Calu3 (cell line): ENCODE measurements at regions not wholly inside any gene's neighbourhood (a gene's known extent, or its start where the extent isn't known, plus 50 kb on each side); places are given as distances from the start of the nearest gene placed in this dataset.

Experiments used
- BruUV-seq: library from RNA; stranded (reverse); fragments of 400-500 nt; replicated peaks from 2 replicates; lab custom pipeline; 2021; lab: Mats Ljungman, UMichigan
- CTCF ChIA-PET: fragments of 300-600 bp; sonication (Branson Sonifier 250); formaldehyde crosslinking; loops from one replicate; lab custom pipeline; 2022; ENCODE audit warnings: antibody characterized with exemption; lab: Charles Lee
- DNase-seq: peaks from one replicate; pipeline ENCODE4 v3.0.0; 2022
- H3K27ac Mint-ChIP-seq: one replicate; pipeline ENCODE4 v1.8.0; 2022; ENCODE audit warnings: mixed read lengths; ENCODE audit not compliant: unreplicated experiment
- H3K27me3 Mint-ChIP-seq: one replicate; pipeline ENCODE4 v1.8.0; 2022; ENCODE audit warnings: mixed read lengths; ENCODE audit not compliant: unreplicated experiment
- H3K36me3 Mint-ChIP-seq: one replicate; pipeline ENCODE4 v1.8.0; 2022; ENCODE audit warnings: mild to moderate bottlenecking, moderate library complexity, mixed read lengths; ENCODE audit not compliant: insufficient read depth, unreplicated experiment
- H3K4me1 Mint-ChIP-seq: one replicate; pipeline ENCODE4 v1.8.0; 2022; ENCODE audit warnings: mild to moderate bottlenecking, low read depth, mixed read lengths; ENCODE audit not compliant: unreplicated experiment
- H3K4me3 Mint-ChIP-seq: one replicate; pipeline ENCODE4 v1.8.0; 2022; ENCODE audit warnings: mild to moderate bottlenecking, low read depth, moderate library complexity, mixed read lengths; ENCODE audit not compliant: unreplicated experiment
- H3K9me3 Mint-ChIP-seq: one replicate; pipeline ENCODE4 v1.8.0; 2022; ENCODE audit warnings: low read depth, mixed read lengths; ENCODE audit not compliant: unreplicated experiment
- intact Hi-C: fragments of 100-400 bp; cut with micrococcal nuclease; formaldehyde crosslinking; loops from one replicate; pipeline ENCODE4 v1.10.0; 2022; ENCODE audit not compliant: unreplicated experiment
- TF ChIP-seq, protein P1 (sequence below): fragments of 200-600 bp; IDR thresholded peaks from one replicate; pipeline ENCODE4 v1.8.0; 2022; ENCODE audit warnings: antibody characterized with exemption; ENCODE audit not compliant: unreplicated experiment

- intact Hi-C loops: no loop called here
These were observed 265.9 kb upstream of the KLF14 start for GRCh38 chr7:130999926-131000325.

GRCh38 chr7:131000389-131000788 is 266.4 kb upstream of the KLF14 start:
- no peaks in the 10 kb centered on the region for H3K27me3 Mint-ChIP-seq

More at GRCh38 chr7:130999926-131000325, 265.9 kb upstream of the KLF14 start:
- Mint-ChIP-seq H3K27me3 (no peaks in the 10 kb centered on the region), H3K4me3 (no peak overlapping the region), H3K9me3 (no peaks in the 10 kb centered on the region), H3K36me3 (peaks cover 17% of the 10 kb centered on the region), H3K27ac (no peak overlapping the region), H3K4me1 (peaks cover 55% of the 10 kb centered on the region)
- no peak for DNase-seq
- BruUV-seq: no TSS peak
- TF ChIP-seq, protein P1, sequence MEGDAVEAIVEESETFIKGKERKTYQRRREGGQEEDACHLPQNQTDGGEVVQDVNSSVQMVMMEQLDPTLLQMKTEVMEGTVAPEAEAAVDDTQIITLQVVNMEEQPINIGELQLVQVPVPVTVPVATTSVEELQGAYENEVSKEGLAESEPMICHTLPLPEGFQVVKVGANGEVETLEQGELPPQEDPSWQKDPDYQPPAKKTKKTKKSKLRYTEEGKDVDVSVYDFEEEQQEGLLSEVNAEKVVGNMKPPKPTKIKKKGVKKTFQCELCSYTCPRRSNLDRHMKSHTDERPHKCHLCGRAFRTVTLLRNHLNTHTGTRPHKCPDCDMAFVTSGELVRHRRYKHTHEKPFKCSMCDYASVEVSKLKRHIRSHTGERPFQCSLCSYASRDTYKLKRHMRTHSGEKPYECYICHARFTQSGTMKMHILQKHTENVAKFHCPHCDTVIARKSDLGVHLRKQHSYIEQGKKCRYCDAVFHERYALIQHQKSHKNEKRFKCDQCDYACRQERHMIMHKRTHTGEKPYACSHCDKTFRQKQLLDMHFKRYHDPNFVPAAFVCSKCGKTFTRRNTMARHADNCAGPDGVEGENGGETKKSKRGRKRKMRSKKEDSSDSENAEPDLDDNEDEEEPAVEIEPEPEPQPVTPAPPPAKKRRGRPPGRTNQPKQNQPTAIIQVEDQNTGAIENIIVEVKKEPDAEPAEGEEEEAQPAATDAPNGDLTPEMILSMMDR: no peak
- CTCF ChIA-PET: interaction anchor here (1.0 kb wide), 1 partner anchor 18 kb away, joined by 3 read pairs; no protein-coding TSS in a partner anchor

DNA sequence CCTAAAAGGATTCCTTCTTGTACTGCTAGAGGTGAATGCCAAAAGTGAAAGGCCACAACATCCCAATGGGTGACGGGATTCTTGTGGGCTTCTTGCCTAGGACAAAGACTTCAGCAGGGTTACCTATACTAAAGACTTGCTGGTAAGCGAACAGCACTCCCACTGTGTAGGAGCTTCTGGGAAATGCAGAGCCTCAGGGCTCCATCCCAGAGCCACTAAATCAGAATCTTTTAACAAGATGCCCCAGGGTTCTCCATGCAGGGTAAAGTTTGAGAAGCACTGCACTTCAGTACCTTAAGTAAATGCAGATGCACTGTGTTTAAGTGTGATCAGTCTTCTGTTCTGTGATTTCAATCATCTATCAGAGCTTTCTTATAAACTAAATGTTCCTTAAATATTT is 266.9 kb upstream of the KLF14 start:
- CTCF ChIA-PET: interaction anchor here (0.7 kb wide), 1 partner anchor 106 kb away, joined by 3 read pairs; no protein-coding TSS in a partner anchor
- peaks cover 2% of the 10 kb centered on the region for H3K9me3 Mint-ChIP-seq
- H3K27me3 Mint-ChIP-seq: no peaks in the 10 kb centered on the region
- H3K4me3 Mint-ChIP-seq: no peak overlapping the region
- peaks cover 55% of the 10 kb centered on the region for H3K4me1 Mint-ChIP-seq
- no peak overlapping the region for H3K27ac Mint-ChIP-seq
- H3K36me3 Mint-ChIP-seq: peaks cover 17% of the 10 kb centered on the region
- TF ChIP-seq, protein P1: no peak
- no peak for DNase-seq
- BruUV-seq: no TSS peak
- intact Hi-C loops: no loop called here

More at GRCh38 chr7:131000389-131000788, 266.4 kb upstream of the KLF14 start:
- Mint-ChIP-seq H3K9me3 (no peaks in the 10 kb centered on the region), H3K4me3 (no peak overlapping the region), H3K36me3 (peaks cover 17% of the 10 kb centered on the region), H3K4me1 (peaks cover 55% of the 10 kb centered on the region), H3K27ac (no peak overlapping the region)
- TF ChIP-seq, protein P1: no peak
- intact Hi-C loops: no loop called here
- CTCF ChIA-PET: interaction anchor here (1.0 kb wide), 1 partner anchor 18 kb away, joined by 3 read pairs; no protein-coding TSS in a partner anchor
- DNase-seq: no peak
- no TSS peak for BruUV-seq

GRCh38 chr7:131002600-131002999 is 268.6 kb upstream of the KLF14 start:
- no TSS peak for BruUV-seq
- Mint-ChIP-seq H3K9me3 (peaks cover 2% of the 10 kb centered on the region), H3K4me1 (peaks cover 46% of the 10 kb centered on the region), H3K36me3 (peaks cover 13% of the 10 kb centered on the region), H3K27me3 (no peaks in the 10 kb centered on the region), H3K27ac (no peak overlapping the region), H3K4me3 (no peak overlapping the region)
- CTCF ChIA-PET: interaction anchor here (1.3 kb wide), 1 partner anchor 21 kb away, joined by 5 read pairs; no protein-coding TSS in a partner anchor
- DNase-seq: no peak
- TF ChIP-seq, protein P1: no peak
- intact Hi-C loops: no loop called here
